Heart right ventricle (tissue), 16 donors: ENCODE measurements at regions not wholly inside any gene's neighbourhood (a gene's known extent, or its start where the extent isn't known, plus 50 kb on each side); places are given as distances from the start of the nearest gene placed in this dataset.
A peak's percentile ranks its signal among the peaks of the same experiment; 100 is the strongest.

Experiments used
- ATAC-seq, 8 donors: fragments of 200-7000 bp; cut with Tn5 transposase; one replicate each; pipeline ENCODE4 v1.9.1; 2020; ENCODE audit warnings: mild to moderate bottlenecking in 8 of 8, moderate library complexity in 8 of 8, moderate number of reproducible peaks in 1 of 8
- DNase-seq, 2 donors: peaks; one replicate each; pipeline ENCODE4 v3.0.0-alpha.2; 2020
- H3K27ac ChIP-seq, 10 donors: fragments of 200-600 bp; sonication (generic) in 2 of 10; one replicate each; pipeline versions ENCODE4 v1.5.0 to v1.8.0; 2020 to 2022; ENCODE audit warnings: mild to moderate bottlenecking in 3 of 10
- H3K27me3 ChIP-seq, 7 donors: fragments of 200-600 bp; one replicate each; pipeline ENCODE4 v1.8.0; 2021 to 2022; ENCODE audit warnings: mild to moderate bottlenecking in 2 of 7
- H3K36me3 ChIP-seq, 9 donors: fragments of 200-600 bp; sonication (generic) in 1 of 9; one replicate each; pipeline versions ENCODE4 v1.5.0 to v1.8.0; 2020 to 2022; ENCODE audit warnings: mild to moderate bottlenecking in 2 of 9
- H3K4me1 ChIP-seq, 9 donors: fragments of 200-600 bp; sonication (generic) in 1 of 9; one replicate each; pipeline versions ENCODE4 v1.5.0 to v1.8.0; 2020 to 2022; ENCODE audit warnings: mild to moderate bottlenecking in 4 of 9
- H3K4me3 ChIP-seq, 10 donors: fragments of 200-600 bp; sonication (generic) in 2 of 10; one replicate each; pipeline versions ENCODE4 v1.5.0 to v1.8.0; 2020 to 2022; ENCODE audit warnings: mild to moderate bottlenecking in 7 of 10, moderate library complexity in 2 of 10
- H3K9me3 ChIP-seq, 11 donors: fragments of 200-600 bp in 10 of 11; sonication (generic) in 2 of 11; one replicate each; pipeline versions ENCODE4 v1.5.0 to v1.8.0; 2013 to 2022; ENCODE audit warnings: mild to moderate bottlenecking in 2 of 11, control low read depth in 1 of 11, moderate library complexity in 1 of 11
- CTCF ChIP-seq, 9 donors: fragments of 200-600 bp; sonication (generic) in 2 of 9; IDR thresholded peaks; one replicate each; pipeline versions ENCODE4 v1.5.0 to v1.8.0; 2021 to 2022; ENCODE audit warnings: antibody characterized with exemption in 9 of 9, mild to moderate bottlenecking in 5 of 9, moderate library complexity in 1 of 9
- WGBS, 2 donors: extraction: QIAGEN DNeasy Blood & Tissue Kit; methylation state at CpG; one replicate each; pipeline ENCODE4 v1.1.7; 2013; ENCODE audit warnings: inconsistent platforms in 1 of 2; 5-methylcytosine and 5-hydroxymethylcytosine counted together
- intact Hi-C, 10 donors: fragments of 100-400 bp; cut with DNase I; formaldehyde crosslinking; loops; one replicate each; pipeline versions ENCODE4 v1.11.1 to v1.14.2; 2022
- donor health status: Arrhythmogenic right ventricular cardiomyopathy.
- donor health status: ischemic (EF 13 %, LVEDD 7.1; RV severe dilation, severe dysfunction).
- donor health status: healthy with polysubstance abuse.
- donor health status: DM: no; HTN: yes; CAD: no.
- donor health status: DM: no; HTN: no; CAD: no.
- donor health status: ischemic (EF 25% LVEDD 6.9; RV normal size, moderate dysfunction).
- donor health status: ischemic (EF 25% LVEDD 5.7; RV mildly dilated, moderate dysfunction).
- donor health status: healthy.
- donor health status: DM: yes; HTN: yes; CAD: no.
- donor health status: Ischemic cardiomyopathy.
- donor health status: ischemic (EF 35%, LVEDD 5.7; RV mildly dilated, moderate dysfunction).
- donor health status: nonischemic (EF 11% LVEDD 7.7; RV severe dilation, severe dysfunction).
- donor health status: DM: yes; HTN: yes; CAD: no.
- donor health status: PGD.
- donor health status: ischemic (EF 29% LVEDD 5.4; RV normal size, mild dysfunction).
- donor health status: nonischemic (EF 23%, LVEDD 6.1; RV moderate dilation, normal function).

GRCh38 chr7:106979551-106980357 is 64.8 kb upstream of the PRKAR2B start:
- peak overlapping the region in 2 of 10 donors; percentile 10 to 14 for H3K27ac ChIP-seq
- H3K4me1 ChIP-seq: peaks cover 0 to 19% (median 9%) of the 10 kb centered on the region in 9 donors
- no peaks in the 10 kb centered on the region for H3K9me3 ChIP-seq
- H3K36me3 ChIP-seq: no peaks in the 10 kb centered on the region
- TF ChIP-seq CTCF (IDR thresholded peaks at IDR 0.05): no peak
- H3K27me3 ChIP-seq: no peaks in the 10 kb centered on the region
- 60 to 67% methylated on average over 9 of the region's 9 CpGs for WGBS, 2 donors
- intact Hi-C loops: loop anchor here in 1 of 10 donors (10.0 kb wide), 1 partner anchor 65 kb away; the partner anchor contains the start of gene PRKAR2B
- ATAC-seq (peak in 6 of 8 donors; percentile 34 to 74 (median 56)), DNase-seq (peak in 1 of 2 donors; percentile 11)
- no peak overlapping the region for H3K4me3 ChIP-seq

- 64 to 75% methylated on average over 3 of the region's 3 CpGs for WGBS, 2 donors
- Histone ChIP-seq H3K36me3 (no peaks in the 10 kb centered on the region), H3K27ac (no peak overlapping the region), H3K9me3 (no peaks in the 10 kb centered on the region), H3K4me1 (peaks cover 0 to 19% (median 9%) of the 10 kb centered on the region in 9 donors), H3K27me3 (no peaks in the 10 kb centered on the region), H3K4me3 (no peak overlapping the region)
- peak in 1 of 8 donors; percentile 28 for ATAC-seq
- no peak for TF ChIP-seq CTCF (IDR thresholded peaks at IDR 0.05)
- DNase-seq: no peak
- intact Hi-C loops: loop anchor here in 1 of 10 donors (10.0 kb wide), 1 partner anchor 64 kb away; the partner anchor contains the start of gene PRKAR2B
These were observed 64.2 kb upstream of the PRKAR2B start for GRCh38 chr7:106980358-106980685.

- WGBS, 2 donors: 77 to 82% methylated on average over 7 of the region's 7 CpGs
- intact Hi-C loops: loop anchor here in 1 of 10 donors (10.0 kb wide), 1 partner anchor 62 kb away; the partner anchor contains the start of gene PRKAR2B
These were observed 62.1 kb upstream of the PRKAR2B start for GRCh38 chr7:106982415-106982814.

GRCh38 chr7:106984034-106984433 is 60.5 kb upstream of the PRKAR2B start:
- intact Hi-C loops: loop anchor here in 1 of 10 donors (10.0 kb wide), 1 partner anchor 61 kb away; the partner anchor contains the start of gene PRKAR2B

More at GRCh38 chr7:106982415-106982814, 62.1 kb upstream of the PRKAR2B start:
- Histone ChIP-seq H3K36me3 (no peaks in the 10 kb centered on the region), H3K4me3 (no peak overlapping the region), H3K27ac (no peak overlapping the region), H3K27me3 (no peaks in the 10 kb centered on the region), H3K9me3 (no peaks in the 10 kb centered on the region), H3K4me1 (peaks cover 0 to 19% (median 9%) of the 10 kb centered on the region in 9 donors)
- TF ChIP-seq CTCF (IDR thresholded peaks at IDR 0.05): no peak
- DNase-seq (no peak), ATAC-seq (no peak)

More at GRCh38 chr7:106984034-106984433, 60.5 kb upstream of the PRKAR2B start:
- H3K36me3 ChIP-seq: no peaks in the 10 kb centered on the region
- TF ChIP-seq CTCF (IDR thresholded peaks at IDR 0.05): no peak
- no peak overlapping the region for H3K4me3 ChIP-seq
- ATAC-seq: no peak
- 96 to 98% methylated on average over 5 of the region's 5 CpGs for WGBS, 2 donors
- H3K27ac ChIP-seq: no peak overlapping the region
- DNase-seq: no peak
- no peaks in the 10 kb centered on the region for H3K9me3 ChIP-seq
- no peaks in the 10 kb centered on the region for H3K27me3 ChIP-seq
- H3K4me1 ChIP-seq: peaks cover 0 to 10% (median 7%) of the 10 kb centered on the region in 9 donors
